Motor neuron (in vitro differentiated cells): ENCODE measurements at regions not wholly inside any gene's neighbourhood (a gene's known extent, or its start where the extent isn't known, plus 50 kb on each side); places are given as distances from the start of the nearest gene placed in this dataset.

Experiments
- ATAC-seq, 8 experiments: fragments of 200-7000 bp; cut with Tn5 transposase; replicated peaks in 6 of 8; 2 replicates each; pipeline ENCODE4 v1.8.0; 2021; ENCODE audit warnings: mild to moderate bottlenecking in 8 of 8, moderate library complexity in 8 of 8
- H3K27ac ChIP-seq, 2 donors: fragments of 250-450 bp; sonication (Bioruptor Pico); 2 replicates each; pipeline ENCODE4 v1.9.0; 2021; ENCODE audit warnings: antibody characterized with exemption in 2 of 2, mild to moderate bottlenecking in 2 of 2, moderate library complexity in 1 of 2
- H3K4me1 ChIP-seq, 2 donors: fragments of 250-450 bp; sonication (Bioruptor Pico); replicated peaks in 1 of 2; 2 replicates each; pipeline ENCODE4 v1.6.1; 2021; ENCODE audit warnings: antibody characterized with exemption in 2 of 2, mild to moderate bottlenecking in 2 of 2, moderate library complexity in 1 of 2
- H3K4me3 ChIP-seq, 5 donors: fragments of 250-450 bp; sonication (Bioruptor Pico); 2 replicates each; pipeline ENCODE4 v1.9.0; 2021; ENCODE audit warnings: antibody characterized with exemption in 5 of 5, mild to moderate bottlenecking in 5 of 5, moderate library complexity in 4 of 5
- WGBS, 10 experiments: fragments of 450-650 bp; shearing (Covaris generic); methylation state at CpG; one replicate each; pipeline ENCODE4 v1.0.0; 2022; 5-methylcytosine and 5-hydroxymethylcytosine counted together
- in situ Hi-C, 9 experiments: fragments of 400-800 bp; cut with MboI; loops; one replicate each; pipeline ENCODE4 v1.15.0; 2021; ENCODE audit warnings: low sequenced_read_pairs in 9 of 9, low pct_unique_long_range_greater_than_20kb in 2 of 9; ENCODE audit not compliant: unreplicated experiment in 9 of 9

- WGBS, 10 experiments: 0 to 43% (median 5%) methylated on average over 1 to 2 of the region's 2 CpGs; no CpG with 5 or more reads in 4 of the 10 experiments
- Histone ChIP-seq H3K4me1 (no peaks in the 10 kb centered on the region), H3K27ac (no peak overlapping the region), H3K4me3 (no peak overlapping the region)
- in situ Hi-C loops: loop anchor here in 3 of 9 experiments (25.0 kb wide), 2 partner anchors 354 to 529 kb away; partner anchors contain the start of genes SUGT1 (in 2 of the 3) and PCDH8 (in 1 of the 3)
- ATAC-seq: peak in 1 of 8 experiments; percentile 43
Observed at GRCh38 chr13:53191091-53191490, 162.5 kb downstream of the OLFM4 start.

- Histone ChIP-seq H3K4me1 (peaks cover 9 to 19% of the 10 kb centered on the region in 2 donors), H3K4me3 (no peak overlapping the region), H3K27ac (no peak overlapping the region)
- no peak for ATAC-seq
- in situ Hi-C loops: loop anchor here in 3 of 9 experiments (25.0 kb wide), 2 partner anchors 360 to 535 kb away; partner anchors contain the start of genes SUGT1 (in 2 of the 3) and PCDH8 (in 1 of the 3)
- 0 to 100% (median 88%) methylated on average over 1 of the region's 1 CpG; no CpG with 5 or more reads in 3 of the 10 experiments for WGBS, 10 experiments
Observed at GRCh38 chr13:53197424-53197823, 168.8 kb downstream of the OLFM4 start.

GRCh38 chr13:53198017-53198416 lies 169.4 kb downstream of the OLFM4 start:
- Histone ChIP-seq H3K4me3 (no peak overlapping the region), H3K27ac (no peak overlapping the region), H3K4me1 (peaks cover 9 to 19% of the 10 kb centered on the region in 2 donors)
- in situ Hi-C loops: loop anchor here in 3 of 9 experiments (25.0 kb wide), 2 partner anchors 361 to 536 kb away; partner anchors contain the start of genes SUGT1 (in 2 of the 3) and PCDH8 (in 1 of the 3)
- 14 to 100% (median 78%) methylated on average over 1 of the region's 1 CpG; no CpG with 5 or more reads in 2 of the 10 experiments for WGBS, 10 experiments
- peak in 1 of 8 experiments; percentile 23 for ATAC-seq

GRCh38 chr13:53198736-53199135 lies 170.1 kb downstream of the OLFM4 start:
- Histone ChIP-seq H3K4me1 (peaks cover 9 to 19% of the 10 kb centered on the region in 2 donors), H3K4me3 (no peak overlapping the region), H3K27ac (no peak overlapping the region)
- peak in 5 of 8 experiments; percentile 42 to 74 (median 64) for ATAC-seq
- in situ Hi-C loops: loop anchor here in 3 of 9 experiments (25.0 kb wide), 2 partner anchors 361 to 536 kb away; partner anchors contain the start of genes SUGT1 (in 2 of the 3) and PCDH8 (in 1 of the 3)
- 0 to 75% (median 27%) methylated on average over 1 to 4 of the region's 4 CpGs; no CpG with 5 or more reads in 1 of the 10 experiments for WGBS, 10 experiments

GRCh38 chr13:53200075-53200474 lies 171.5 kb downstream of the OLFM4 start:
- Histone ChIP-seq H3K27ac (no peak overlapping the region), H3K4me3 (no peak overlapping the region), H3K4me1 (peaks cover 9 to 19% of the 10 kb centered on the region in 2 donors)
- ATAC-seq: no peak
- WGBS, 10 experiments: 68 to 93% (median 90%) methylated on average over 3 to 17 of the region's 34 CpGs; no CpG with 5 or more reads in 6 of the 10 experiments
- in situ Hi-C loops: no loop called here

- no peak overlapping the region for H3K27ac ChIP-seq
- H3K4me1 ChIP-seq: peaks cover 9 to 19% of the 10 kb centered on the region in 2 donors
- ATAC-seq: peak in 7 of 8 experiments; percentile 28 to 90 (median 71)
- 13 to 38% (median 24%) methylated on average over 3 to 14 of the region's 121 CpGs; no CpG with 5 or more reads in 7 of the 10 experiments for WGBS, 10 experiments
- H3K4me3 ChIP-seq: peak overlapping the region; percentile 25 to 48 (median 37)
- in situ Hi-C loops: no loop called here
Observed at GRCh38 chr13:53200498-53201453, 172.2 kb downstream of the OLFM4 start.

- ATAC-seq: peak in 6 of 8 experiments; percentile 38 to 78 (median 57)
- peak overlapping the region; percentile 25 to 48 (median 37) for H3K4me3 ChIP-seq
Observed at GRCh38 chr13:53201454-53202225, 173.0 kb downstream of the OLFM4 start.

GRCh38 chr13:53204598-53204997 lies 176.0 kb downstream of the OLFM4 start:
- WGBS, 10 experiments: 0 to 85% (median 62%) methylated on average over 1 to 4 of the region's 4 CpGs; no CpG with 5 or more reads in 3 of the 10 experiments
- Histone ChIP-seq H3K27ac (no peak overlapping the region), H3K4me1 (no peaks in the 10 kb centered on the region), H3K4me3 (no peak overlapping the region)
- ATAC-seq: no peak
- in situ Hi-C loops: no loop called here

More at GRCh38 chr13:53201454-53202225, 173.0 kb downstream of the OLFM4 start:
- peaks cover 9 to 19% of the 10 kb centered on the region in 2 donors for H3K4me1 ChIP-seq
- no peak overlapping the region for H3K27ac ChIP-seq
- in situ Hi-C loops: no loop called here
- whole genome bisulfite sequencing, 10 experiments: 13 to 71% (median 38%) methylated on average over 3 to 22 of the region's 74 CpGs; no CpG with 5 or more reads in 6 of the 10 experiments

GRCh38 chr13:53206455-53206854 lies 177.8 kb downstream of the OLFM4 start:
- H3K4me3 ChIP-seq: no peak overlapping the region
- in situ Hi-C loops: no loop called here
- 0 to 57% (median 0%) methylated on average over 1 of the region's 1 CpG; no CpG with 5 or more reads in 5 of the 10 experiments for WGBS, 10 experiments
- no peak overlapping the region for H3K27ac ChIP-seq
- ATAC-seq: no peak
- H3K4me1 ChIP-seq: no peaks in the 10 kb centered on the region

GRCh38 chr13:53207556-53207955 lies 178.9 kb downstream of the OLFM4 start:
- in situ Hi-C loops: no loop called here
- WGBS, 10 experiments: 0 to 100% (median 60%) methylated on average over 1 to 3 of the region's 3 CpGs; no CpG with 5 or more reads in 3 of the 10 experiments
- no peak overlapping the region for H3K4me3 ChIP-seq
- peak in 2 of 8 experiments; percentile 16 to 18 for ATAC-seq
- H3K4me1 ChIP-seq: peaks cover 0 to 2% of the 10 kb centered on the region in 2 donors
- no peak overlapping the region for H3K27ac ChIP-seq

- Histone ChIP-seq H3K27ac (no peak overlapping the region), H3K4me1 (peaks cover 0 to 7% of the 10 kb centered on the region in 2 donors), H3K4me3 (no peak overlapping the region)
- in situ Hi-C loops: no loop called here
- WGBS, 10 experiments: 0 to 95% (median 46%) methylated on average over 1 to 4 of the region's 4 CpGs; no CpG with 5 or more reads in 1 of the 10 experiments
- ATAC-seq: peak in 2 of 8 experiments; percentile 41 to 46
Observed at GRCh38 chr13:53214433-53214832, 185.8 kb downstream of the OLFM4 start.

GRCh38 chr13:53215563-53215962 lies 186.9 kb downstream of the OLFM4 start:
- no peak for ATAC-seq
- Histone ChIP-seq H3K4me3 (no peak overlapping the region), H3K4me1 (peaks cover 0 to 7% of the 10 kb centered on the region in 2 donors), H3K27ac (no peak overlapping the region)
- WGBS, 10 experiments: 0 to 100% (median 60%) methylated on average over 1 to 2 of the region's 2 CpGs; no CpG with 5 or more reads in 1 of the 10 experiments
- in situ Hi-C loops: no loop called here
